OCI-LY3 (cell line): ENCODE measurements at regions not wholly inside any gene's neighbourhood (a gene's known extent, or its start where the extent isn't known, plus 50 kb on each side); places are given as distances from the start of the nearest gene placed in this dataset.

Experiments
- H2AFZ ChIP-seq: fragments of 200-600, 300-600 bp; shearing (Covaris generic); 2 replicates; pipeline ENCODE4 v1.6.0; 2014; ENCODE audit warnings: antibody characterized with exemption, low read depth, low read length
- H3K27ac ChIP-seq: fragments of 200-600, 300-600 bp; sonication (generic); 2 replicates; pipeline ENCODE4 v1.5.1; 2014; ENCODE audit warnings: mild to moderate bottlenecking, low read length, moderate library complexity, mixed read lengths
- H3K27me3 ChIP-seq: fragments of 200-600, 300-600 bp; sonication (generic); 2 replicates; pipeline ENCODE4 v1.6.1; 2014; ENCODE audit warnings: low read depth, low read length, mixed read lengths
- H3K36me3 ChIP-seq: fragments of 200-600, 300-600 bp; sonication (generic); replicated peaks from 2 replicates; pipeline ENCODE3; 2014; ENCODE audit warnings: low read depth, low read length, mixed read lengths
- H3K4me1 ChIP-seq: fragments of 300-600, 200-600 bp; sonication (generic); 2 replicates; pipeline ENCODE4 v1.6.1; 2014; ENCODE audit warnings: low read length, mixed read lengths
- H3K4me2 ChIP-seq: fragments of 200-600, 300-600 bp; sonication (generic); 2 replicates; pipeline ENCODE4 v1.6.1; 2014; ENCODE audit warnings: low read length, mixed read lengths
- H3K4me3 ChIP-seq: fragments of 300-600, 200-600 bp; sonication (generic); 2 replicates; pipeline ENCODE4 v1.5.1; 2014; ENCODE audit warnings: antibody characterized with exemption, mild to moderate bottlenecking, low read length, moderate library complexity
- H3K79me2 ChIP-seq: fragments of 300-600, 200-600 bp; shearing (Covaris generic); 2 replicates; pipeline ENCODE4 v1.6.1; 2014; ENCODE audit warnings: mild to moderate bottlenecking, low read length, mixed read lengths
- H3K9ac ChIP-seq: fragments of 300-600, 200-600 bp; shearing (Covaris generic); 2 replicates; pipeline ENCODE4 v1.6.0; 2014; ENCODE audit warnings: mild to moderate bottlenecking, low read length, moderate library complexity
- H3K9me3 ChIP-seq: fragments of 200-600, 300-600 bp; shearing (Covaris generic); 2 replicates; pipeline ENCODE4 v1.6.1; 2014; ENCODE audit warnings: low read length, mixed read lengths; ENCODE audit not compliant: insufficient read depth
- H4K20me1 ChIP-seq: fragments of 200-600, 300-600 bp; sonication (generic); 2 replicates; pipeline ENCODE4 v1.6.1; 2016; ENCODE audit warnings: low read length, mixed read lengths; ENCODE audit not compliant: insufficient read depth
- EZH2phosphoT487 ChIP-seq: fragments of 200-600 bp; shearing (Covaris generic); IDR thresholded peaks from 2 replicates; pipeline ENCODE4 v1.6.1; 2018; ENCODE audit warnings: antibody characterized with exemption, mixed run types, low read depth
- TF ChIP-seq, protein P1 (sequence below): fragments of 200-600, 300-600 bp; sonication (generic); IDR thresholded peaks from 2 replicates; pipeline ENCODE4 v1.5.1; 2014; ENCODE audit warnings: antibody characterized with exemption, low read length, low read depth

DNA sequence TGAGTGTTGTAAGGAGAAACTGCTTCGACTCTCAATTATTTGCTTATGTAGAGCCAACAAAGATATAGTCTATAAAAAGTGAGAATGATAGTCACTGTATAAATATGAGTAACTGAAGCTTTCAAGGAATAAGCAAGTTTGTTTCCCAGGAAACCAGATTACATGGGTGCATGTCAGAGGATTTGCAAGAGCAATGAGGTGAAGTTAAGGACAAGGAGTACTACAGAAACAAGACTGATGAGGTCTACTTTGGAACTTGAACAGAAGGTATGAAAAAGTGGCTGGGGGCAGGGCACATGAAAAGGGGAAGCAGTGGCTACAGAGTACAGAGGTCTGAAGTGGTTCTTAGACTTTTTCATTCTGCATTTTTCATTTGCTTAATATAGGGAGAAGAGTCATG, 321.0 kb upstream of the CXXC4 start:
- Histone ChIP-seq H3K4me2 (peak overlapping the region; percentile 55), H3K9ac (no peak overlapping the region), H3K4me3 (no peak overlapping the region), H3K4me1 (peaks cover 16% of the 10 kb centered on the region), H4K20me1 (no peaks in the 10 kb centered on the region), H3K36me3 (no peaks in the 10 kb centered on the region), H3K9me3 (no peaks in the 10 kb centered on the region), H3K27ac (no peak overlapping the region; the same call in 1 of the 2 replicates), H3K27me3 (no peaks in the 10 kb centered on the region), H2AFZ (no peak overlapping the region), H3K79me2 (no peaks in the 10 kb centered on the region)
- TF ChIP-seq, protein P1, sequence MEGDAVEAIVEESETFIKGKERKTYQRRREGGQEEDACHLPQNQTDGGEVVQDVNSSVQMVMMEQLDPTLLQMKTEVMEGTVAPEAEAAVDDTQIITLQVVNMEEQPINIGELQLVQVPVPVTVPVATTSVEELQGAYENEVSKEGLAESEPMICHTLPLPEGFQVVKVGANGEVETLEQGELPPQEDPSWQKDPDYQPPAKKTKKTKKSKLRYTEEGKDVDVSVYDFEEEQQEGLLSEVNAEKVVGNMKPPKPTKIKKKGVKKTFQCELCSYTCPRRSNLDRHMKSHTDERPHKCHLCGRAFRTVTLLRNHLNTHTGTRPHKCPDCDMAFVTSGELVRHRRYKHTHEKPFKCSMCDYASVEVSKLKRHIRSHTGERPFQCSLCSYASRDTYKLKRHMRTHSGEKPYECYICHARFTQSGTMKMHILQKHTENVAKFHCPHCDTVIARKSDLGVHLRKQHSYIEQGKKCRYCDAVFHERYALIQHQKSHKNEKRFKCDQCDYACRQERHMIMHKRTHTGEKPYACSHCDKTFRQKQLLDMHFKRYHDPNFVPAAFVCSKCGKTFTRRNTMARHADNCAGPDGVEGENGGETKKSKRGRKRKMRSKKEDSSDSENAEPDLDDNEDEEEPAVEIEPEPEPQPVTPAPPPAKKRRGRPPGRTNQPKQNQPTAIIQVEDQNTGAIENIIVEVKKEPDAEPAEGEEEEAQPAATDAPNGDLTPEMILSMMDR = no peak
- TF ChIP-seq EZH2phosphoT487 = no peak

DNA sequence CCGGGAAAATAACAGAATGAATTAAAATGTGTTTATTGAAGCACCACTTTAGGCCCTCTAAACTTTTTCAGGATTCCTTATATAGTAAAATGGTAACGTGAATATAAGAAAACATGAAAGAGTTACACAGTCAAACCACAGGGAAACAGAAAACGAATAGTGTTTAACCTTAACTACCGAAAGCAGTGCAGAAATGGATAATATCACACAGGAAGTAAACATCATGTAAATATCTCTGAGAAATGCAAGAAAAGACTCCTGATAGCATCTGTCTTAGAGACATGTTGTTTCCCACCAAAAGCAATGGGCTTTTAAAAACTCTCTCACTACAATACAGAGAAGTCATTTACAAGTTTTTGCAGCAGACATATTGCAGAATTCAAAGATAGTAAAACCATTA, 323.9 kb upstream of the CXXC4 start:
- Histone ChIP-seq H3K4me2 (no peak overlapping the region), H3K4me3 (no peak overlapping the region), H3K9ac (no peak overlapping the region), H3K9me3 (no peaks in the 10 kb centered on the region), H3K27me3 (no peaks in the 10 kb centered on the region), H3K4me1 (peaks cover 16% of the 10 kb centered on the region), H3K79me2 (no peaks in the 10 kb centered on the region), H3K27ac (no peak overlapping the region), H4K20me1 (no peaks in the 10 kb centered on the region), H2AFZ (no peak overlapping the region), H3K36me3 (no peaks in the 10 kb centered on the region)
- TF ChIP-seq EZH2phosphoT487 = no peak
- TF ChIP-seq, protein P1 = no peak

DNA sequence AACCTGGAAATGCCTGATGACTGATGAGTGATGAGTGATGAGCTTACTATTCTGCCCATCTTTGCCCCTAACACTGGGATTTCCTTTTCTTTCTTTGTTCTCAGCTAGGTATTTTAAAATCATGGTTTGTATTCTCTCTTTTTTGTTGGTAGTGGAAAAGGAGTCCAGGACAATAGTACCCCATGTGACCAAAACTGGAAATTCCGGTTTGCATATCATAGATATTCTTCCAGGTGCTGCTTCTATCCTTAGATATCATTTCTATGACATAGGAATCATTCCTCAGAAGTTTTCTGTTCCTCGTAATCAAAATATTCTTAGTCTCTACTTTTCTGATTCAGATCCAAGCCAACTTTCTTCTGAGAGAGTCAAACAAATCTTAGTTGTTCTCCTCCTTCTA, 320.5 kb upstream of the TET2 start:
- TF ChIP-seq, protein P1 = no peak
- no peak for TF ChIP-seq EZH2phosphoT487
- no peak overlapping the region for H3K9ac ChIP-seq
- H3K27me3 ChIP-seq = no peaks in the 10 kb centered on the region
- H3K4me1 ChIP-seq = no peaks in the 10 kb centered on the region
- no peaks in the 10 kb centered on the region for H4K20me1 ChIP-seq
- H3K79me2 ChIP-seq = no peaks in the 10 kb centered on the region
- H3K27ac ChIP-seq = no peak overlapping the region
- no peaks in the 10 kb centered on the region for H3K36me3 ChIP-seq
- H3K9me3 ChIP-seq = no peaks in the 10 kb centered on the region
- no peak overlapping the region for H3K4me2 ChIP-seq
- H3K4me3 ChIP-seq = no peak overlapping the region
- no peak overlapping the region for H2AFZ ChIP-seq

DNA sequence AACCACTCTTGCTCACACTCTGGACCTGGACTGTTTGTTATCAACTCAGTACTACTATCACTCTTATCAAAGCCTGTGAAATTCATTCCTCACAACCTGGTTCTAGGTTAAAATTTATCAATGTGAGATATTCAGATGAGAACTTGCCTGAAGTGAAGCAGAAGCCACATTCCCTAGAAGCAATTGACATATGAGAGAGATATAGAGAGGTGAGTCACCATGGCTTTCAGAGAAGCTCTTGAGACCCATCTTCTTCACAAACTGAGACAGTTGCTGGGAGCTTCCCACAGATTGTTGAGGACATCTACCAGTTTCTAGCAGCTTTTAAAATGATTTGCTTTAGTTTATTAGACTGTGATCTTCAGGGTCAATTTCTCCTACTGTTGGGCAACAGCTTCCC, 316.9 kb upstream of the TET2 start:
- no peaks in the 10 kb centered on the region for H3K79me2 ChIP-seq
- H3K4me2 ChIP-seq = no peak overlapping the region
- no peak overlapping the region for H2AFZ ChIP-seq
- no peak overlapping the region for H3K4me3 ChIP-seq
- no peak for TF ChIP-seq EZH2phosphoT487
- TF ChIP-seq, protein P1 = no peak
- no peaks in the 10 kb centered on the region for H3K27me3 ChIP-seq
- no peaks in the 10 kb centered on the region for H3K36me3 ChIP-seq
- no peaks in the 10 kb centered on the region for H3K4me1 ChIP-seq
- H4K20me1 ChIP-seq = no peaks in the 10 kb centered on the region
- no peak overlapping the region for H3K27ac ChIP-seq
- no peaks in the 10 kb centered on the region for H3K9me3 ChIP-seq
- no peak overlapping the region for H3K9ac ChIP-seq
